ENCODE measurements at regions not wholly inside any gene's neighbourhood (a gene's known extent, or its start where the extent isn't known, plus 50 kb on each side); places are given as distances from the start of the nearest gene placed in this dataset.

DNA sequence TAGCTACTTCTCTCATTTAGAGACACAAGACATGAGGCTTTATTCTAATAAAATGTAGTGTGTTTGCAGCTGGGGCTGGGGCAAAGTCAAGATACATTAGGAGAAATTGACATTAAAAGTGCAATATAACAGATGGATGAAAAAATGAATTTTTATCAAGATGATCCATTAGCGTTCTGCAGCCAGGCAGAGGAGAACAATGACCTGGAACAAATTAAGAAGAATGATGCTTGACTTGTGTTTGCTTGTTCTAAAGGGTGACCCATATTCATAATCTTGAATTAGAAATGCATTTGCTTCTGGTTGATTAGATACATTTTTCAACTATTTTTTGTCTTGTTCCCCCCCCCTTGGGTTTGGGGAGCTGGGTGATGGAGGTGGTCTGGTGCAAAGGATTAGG is 439.5 kb upstream of the BOD1L1 start:
- no peak overlapping the region for H3K4me3 Mint-ChIP-seq
- POLR2A ChIA-PET = no interaction called here
- no peaks in the 10 kb centered on the region for H3K36me3 Mint-ChIP-seq
- no peak overlapping the region for H3K27ac Mint-ChIP-seq
- no peak for ATAC-seq (ENCODE audit: low read depth)
- H3K27me3 Mint-ChIP-seq = peaks cover 1% of the 10 kb centered on the region
- no peaks in the 10 kb centered on the region for H3K4me1 Mint-ChIP-seq
- H3K9me3 Mint-ChIP-seq = peaks cover 7% of the 10 kb centered on the region
- DNase-seq = no peak

DNA sequence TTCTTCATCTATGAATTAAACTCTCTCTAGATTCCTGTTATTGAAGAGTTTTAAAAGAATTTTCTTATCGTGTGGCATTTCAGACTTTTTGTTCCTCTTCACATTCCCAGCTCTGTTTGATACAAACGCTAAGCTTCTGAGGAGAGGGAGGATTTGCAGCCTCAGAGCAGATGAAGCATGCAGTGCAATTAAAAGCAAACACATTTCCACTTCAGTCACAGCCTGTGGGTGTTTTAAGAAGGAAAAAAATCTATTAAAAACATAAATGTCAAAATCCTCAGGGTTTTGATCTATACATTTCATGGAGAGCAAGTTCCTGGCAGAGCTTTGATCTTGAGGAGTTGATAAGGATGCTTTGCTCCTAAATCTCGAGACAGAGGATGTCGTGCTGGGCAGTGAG is 442.4 kb upstream of the BOD1L1 start:
- Mint-ChIP-seq H3K4me1 (no peaks in the 10 kb centered on the region), H3K36me3 (no peaks in the 10 kb centered on the region), H3K27me3 (no peaks in the 10 kb centered on the region), H3K9me3 (peaks cover 22% of the 10 kb centered on the region), H3K27ac (no peak overlapping the region), H3K4me3 (no peak overlapping the region)
- POLR2A ChIA-PET = no interaction called here
- no peak for DNase-seq
- no peak for ATAC-seq (ENCODE audit: low read depth)

DNA sequence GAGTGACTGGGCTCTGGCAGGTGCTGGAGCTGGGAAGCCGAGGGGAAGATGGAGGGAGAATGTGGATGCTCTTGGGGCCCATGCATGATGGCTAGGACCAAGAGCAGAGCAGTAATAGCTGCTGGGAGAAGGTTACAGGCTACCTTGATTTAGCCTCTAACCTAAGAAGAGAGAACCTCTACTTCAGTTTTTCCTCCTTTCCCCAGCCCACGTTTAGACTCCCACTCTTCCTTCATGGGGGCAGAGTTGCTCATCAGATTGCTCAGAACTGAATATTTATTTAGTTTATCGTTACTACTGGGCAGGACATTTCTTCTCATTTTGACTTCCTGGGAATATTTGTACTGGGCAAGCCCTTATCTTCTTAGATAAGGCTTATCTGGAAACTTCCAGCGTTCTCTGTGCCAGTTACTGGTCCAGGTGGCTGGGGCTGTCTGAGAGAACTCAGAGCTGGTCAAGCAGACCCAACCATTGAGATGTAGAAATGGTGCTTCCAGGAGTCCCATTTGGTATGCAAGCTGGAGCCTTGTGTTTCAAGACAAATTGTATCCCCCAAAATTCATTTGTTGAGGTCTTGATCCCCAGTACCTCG is 442.9 kb upstream of the BOD1L1 start:
- Mint-ChIP-seq H3K9me3 (peaks cover 25% of the 10 kb centered on the region), H3K27me3 (no peaks in the 10 kb centered on the region), H3K4me1 (no peaks in the 10 kb centered on the region), H3K27ac (no peak overlapping the region), H3K36me3 (no peaks in the 10 kb centered on the region), H3K4me3 (no peak overlapping the region)
- DNase-seq (no peak), ATAC-seq (ENCODE audit: low read depth) (no peak)
- POLR2A ChIA-PET = no interaction called here

GRCh38 chr4:14072506-14072905 is 445.0 kb upstream of the BOD1L1 start:
- peaks cover 25% of the 10 kb centered on the region for H3K9me3 Mint-ChIP-seq

DNA sequence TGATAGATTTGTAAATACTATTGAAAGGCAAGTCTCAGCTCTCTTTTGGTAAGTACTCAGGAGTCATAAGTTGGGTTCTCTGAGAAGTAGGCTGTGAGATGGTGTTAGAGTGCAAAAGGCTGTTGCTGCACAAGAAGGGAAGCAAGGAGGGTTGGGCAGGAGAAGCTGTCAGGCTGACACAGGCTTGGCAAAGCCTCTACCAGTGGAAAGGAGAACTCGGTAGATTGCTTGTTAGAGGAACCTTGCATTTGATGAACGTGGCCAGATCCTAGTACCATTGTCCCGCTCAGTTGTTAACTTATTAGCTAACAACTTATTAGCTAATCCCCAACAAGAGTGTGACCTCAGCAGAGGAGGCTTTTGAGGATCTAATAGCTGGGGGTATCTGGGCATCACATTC is 449.3 kb upstream of the BOD1L1 start:
- Mint-ChIP-seq H3K27me3 (no peaks in the 10 kb centered on the region), H3K4me3 (no peak overlapping the region), H3K27ac (no peak overlapping the region), H3K9me3 (peaks cover 20% of the 10 kb centered on the region), H3K4me1 (no peaks in the 10 kb centered on the region), H3K36me3 (no peaks in the 10 kb centered on the region)
- DNase-seq (no peak), ATAC-seq (ENCODE audit: low read depth) (no peak)
- POLR2A ChIA-PET = no interaction called here

More at GRCh38 chr4:14072506-14072905, 445.0 kb upstream of the BOD1L1 start:
- Mint-ChIP-seq H3K27ac (no peak overlapping the region), H3K4me3 (no peak overlapping the region), H3K36me3 (no peaks in the 10 kb centered on the region), H3K27me3 (no peaks in the 10 kb centered on the region), H3K4me1 (no peaks in the 10 kb centered on the region)
- DNase-seq (no peak), ATAC-seq (ENCODE audit: low read depth) (no peak)
- POLR2A ChIA-PET = no interaction called here

DNA sequence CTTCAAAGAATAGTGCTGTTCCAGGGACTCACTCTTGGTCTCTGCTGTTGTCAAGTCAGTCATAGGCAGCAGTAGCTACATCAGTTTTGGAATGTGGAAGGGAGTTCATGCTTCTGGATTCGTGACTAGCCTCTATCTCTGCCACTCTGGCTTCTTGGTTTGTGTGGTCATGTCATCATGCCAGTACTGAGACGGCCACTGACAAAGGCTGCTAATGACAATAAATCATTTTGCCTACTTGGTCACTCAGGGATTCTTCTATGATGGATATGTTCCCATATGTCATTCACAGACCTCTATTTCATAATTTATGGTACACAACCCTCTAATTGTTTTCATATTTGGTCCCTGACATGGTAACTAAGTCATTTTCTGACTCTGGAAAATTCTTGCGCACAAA is 450.8 kb upstream of the BOD1L1 start:
- H3K4me3 Mint-ChIP-seq = no peak overlapping the region
- H3K9me3 Mint-ChIP-seq = peaks cover 5% of the 10 kb centered on the region
- H3K4me1 Mint-ChIP-seq = no peaks in the 10 kb centered on the region
- ATAC-seq (ENCODE audit: low read depth) = no peak
- H3K27ac Mint-ChIP-seq = no peak overlapping the region
- H3K27me3 Mint-ChIP-seq = no peaks in the 10 kb centered on the region
- H3K36me3 Mint-ChIP-seq = no peaks in the 10 kb centered on the region
- POLR2A ChIA-PET = no interaction called here
- no peak for DNase-seq

GRCh38 chr4:14079601-14080000 is 452.1 kb upstream of the BOD1L1 start:
- Mint-ChIP-seq H3K9me3 (peaks cover 3% of the 10 kb centered on the region), H3K4me3 (no peak overlapping the region), H3K27ac (no peak overlapping the region)

GRCh38 chr4:14083150-14083549 is 455.6 kb upstream of the BOD1L1 start:
- no peaks in the 10 kb centered on the region for H3K27me3 Mint-ChIP-seq
- DNase-seq (no peak), ATAC-seq (ENCODE audit: low read depth) (no peak)
- peaks cover 2% of the 10 kb centered on the region for H3K9me3 Mint-ChIP-seq
- H3K36me3 Mint-ChIP-seq = no peaks in the 10 kb centered on the region
- POLR2A ChIA-PET = no interaction called here
- H3K4me3 Mint-ChIP-seq = no peak overlapping the region
- no peak overlapping the region for H3K27ac Mint-ChIP-seq
- H3K4me1 Mint-ChIP-seq = no peaks in the 10 kb centered on the region

More at GRCh38 chr4:14079601-14080000, 452.1 kb upstream of the BOD1L1 start:
- Mint-ChIP-seq H3K36me3 (no peaks in the 10 kb centered on the region), H3K27me3 (no peaks in the 10 kb centered on the region), H3K4me1 (no peaks in the 10 kb centered on the region)
- POLR2A ChIA-PET = no interaction called here
- no peak for DNase-seq
- no peak for ATAC-seq (ENCODE audit: low read depth)

DNA sequence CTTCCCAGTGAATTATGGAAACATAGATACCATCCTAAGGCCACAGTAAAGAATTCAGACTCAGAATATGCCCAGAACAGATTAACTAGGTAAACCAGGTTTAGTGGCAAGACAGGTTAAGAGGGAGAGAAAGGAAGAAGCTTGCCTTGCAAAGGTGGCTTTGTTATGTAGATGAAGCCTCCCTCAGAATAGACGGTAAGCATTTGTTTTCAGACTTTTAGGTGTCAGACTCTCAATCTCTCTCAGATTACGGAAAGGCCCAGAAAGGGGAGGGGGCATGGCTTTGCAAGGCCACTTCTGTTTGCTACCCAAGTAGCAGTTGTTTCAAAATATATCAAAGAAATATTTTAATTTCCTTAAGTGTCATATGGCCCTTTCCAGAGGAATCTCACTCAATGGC is 457.1 kb upstream of the BOD1L1 start:
- ATAC-seq (ENCODE audit: low read depth) (no peak), DNase-seq (no peak)
- H3K4me3 Mint-ChIP-seq = no peak overlapping the region
- H3K4me1 Mint-ChIP-seq = no peaks in the 10 kb centered on the region
- no peaks in the 10 kb centered on the region for H3K27me3 Mint-ChIP-seq
- H3K36me3 Mint-ChIP-seq = no peaks in the 10 kb centered on the region
- H3K27ac Mint-ChIP-seq = no peak overlapping the region
- POLR2A ChIA-PET = no interaction called here
- peaks cover 2% of the 10 kb centered on the region for H3K9me3 Mint-ChIP-seq

- Mint-ChIP-seq H3K27ac (no peak overlapping the region), H3K36me3 (no peaks in the 10 kb centered on the region), H3K27me3 (no peaks in the 10 kb centered on the region), H3K4me1 (no peaks in the 10 kb centered on the region), H3K4me3 (no peak overlapping the region), H3K9me3 (peaks cover 4% of the 10 kb centered on the region)
- ATAC-seq (ENCODE audit: low read depth) = no peak
- POLR2A ChIA-PET = no interaction called here
- DNase-seq = no peak
These were observed 459.9 kb upstream of the BOD1L1 start for GRCh38 chr4:14087459-14087858.

GRCh38 chr4:14087921-14088320 is 460.4 kb upstream of the BOD1L1 start:
- no peaks in the 10 kb centered on the region for H3K27me3 Mint-ChIP-seq
- ATAC-seq (ENCODE audit: low read depth) (no peak), DNase-seq (no peak)
- POLR2A ChIA-PET = no interaction called here
- no peak overlapping the region for H3K27ac Mint-ChIP-seq
- no peak overlapping the region for H3K4me3 Mint-ChIP-seq
- H3K4me1 Mint-ChIP-seq = no peaks in the 10 kb centered on the region
- no peaks in the 10 kb centered on the region for H3K36me3 Mint-ChIP-seq
- H3K9me3 Mint-ChIP-seq = peaks cover 4% of the 10 kb centered on the region

GRCh38 chr4:14091531-14091930 is 464.0 kb upstream of the BOD1L1 start:
- Mint-ChIP-seq H3K27ac (no peak overlapping the region), H3K4me3 (no peak overlapping the region), H3K27me3 (no peaks in the 10 kb centered on the region), H3K9me3 (peaks cover 2% of the 10 kb centered on the region), H3K4me1 (no peaks in the 10 kb centered on the region), H3K36me3 (no peaks in the 10 kb centered on the region)
- ATAC-seq (ENCODE audit: low read depth) (no peak), DNase-seq (no peak)
- POLR2A ChIA-PET = no interaction called here

GRCh38 chr4:14091966-14092365 is 464.4 kb upstream of the BOD1L1 start:
- ATAC-seq (ENCODE audit: low read depth) (no peak), DNase-seq (no peak)
- Mint-ChIP-seq H3K9me3 (peaks cover 2% of the 10 kb centered on the region), H3K36me3 (no peaks in the 10 kb centered on the region), H3K27ac (no peak overlapping the region), H3K27me3 (no peaks in the 10 kb centered on the region), H3K4me1 (no peaks in the 10 kb centered on the region), H3K4me3 (no peak overlapping the region)
- POLR2A ChIA-PET = no interaction called here

DNA sequence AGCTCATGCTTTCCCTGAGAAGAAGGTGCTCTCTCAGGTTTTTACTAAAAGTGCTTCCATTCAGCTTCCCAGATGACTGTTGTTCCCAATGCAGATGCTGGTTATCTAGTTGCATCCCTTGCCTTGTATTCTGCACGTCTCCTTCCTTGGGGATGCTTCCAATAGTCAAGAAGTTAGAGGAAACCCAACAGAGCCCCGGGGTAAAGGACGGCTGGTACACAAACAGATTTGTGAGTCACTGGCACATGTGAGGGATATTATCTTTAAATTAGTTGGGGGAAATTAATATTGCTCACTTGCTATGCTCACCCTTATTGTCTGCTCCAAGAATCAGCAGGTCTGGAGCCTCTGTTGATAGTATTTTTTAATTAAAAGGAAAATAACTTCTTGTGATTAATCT is 465.2 kb upstream of the BOD1L1 start:
- ATAC-seq (ENCODE audit: low read depth) = no peak
- Mint-ChIP-seq H3K4me1 (no peaks in the 10 kb centered on the region), H3K27me3 (no peaks in the 10 kb centered on the region), H3K36me3 (no peaks in the 10 kb centered on the region), H3K4me3 (no peak overlapping the region), H3K27ac (no peak overlapping the region), H3K9me3 (peaks cover 2% of the 10 kb centered on the region)
- DNase-seq = no peak
- POLR2A ChIA-PET = interaction anchor here (0.8 kb wide), 1 partner anchor 299 kb away, joined by 3 read pairs; no protein-coding TSS in a partner anchor

- DNase-seq (no peak), ATAC-seq (ENCODE audit: low read depth) (no peak)
- H3K27me3 Mint-ChIP-seq = no peaks in the 10 kb centered on the region
- H3K9me3 Mint-ChIP-seq = peaks cover 2% of the 10 kb centered on the region
- H3K4me3 Mint-ChIP-seq = no peak overlapping the region
- H3K4me1 Mint-ChIP-seq = no peaks in the 10 kb centered on the region
- POLR2A ChIA-PET = no interaction called here
- no peaks in the 10 kb centered on the region for H3K36me3 Mint-ChIP-seq
- no peak overlapping the region for H3K27ac Mint-ChIP-seq
These were observed 468.3 kb upstream of the BOD1L1 start for GRCh38 chr4:14095831-14096230.
